GM06990 (cell line): ENCODE measurements at regions not wholly inside any gene's neighbourhood (a gene's known extent, or its start where the extent isn't known, plus 50 kb on each side); places are given as distances from the start of the nearest gene placed in this dataset.
"Not testable (repeated sequence)": the region's sequence is repeated elsewhere in the genome, so short reads cannot be mapped to it uniquely, and the experiment has no call there.

Source experiments
- DNase-seq: peaks from one replicate; pipeline ENCODE4 v3.0.0-alpha.2; 2011; ENCODE audit not compliant: insufficient read length; ENCODE audit errors: extremely low read depth
- H3K27me3 ChIP-seq: replicated peaks from 2 replicates; pipeline ENCODE4 v1.6.0; 2011; ENCODE audit warnings: low read length; ENCODE audit not compliant: control insufficient read depth, insufficient read depth
- H3K36me3 ChIP-seq: 2 replicates; pipeline ENCODE4 v1.5.1; 2011; ENCODE audit warnings: low read length; ENCODE audit not compliant: control insufficient read depth, insufficient read depth
- H3K4me3 ChIP-seq: replicated peaks from 2 replicates; pipeline ENCODE4 v1.5.1; 2011; ENCODE audit warnings: low read depth, mild to moderate bottlenecking, control low read depth, low read length
- TF ChIP-seq, protein P1 (sequence below): IDR thresholded peaks from 2 replicates; pipeline ENCODE4 v1.5.1; 2011; ENCODE audit warnings: low read length, control low read depth, mild to moderate bottlenecking, inconsistent platforms; ENCODE audit not compliant: insufficient read depth, poor library complexity, severe bottlenecking

DNA sequence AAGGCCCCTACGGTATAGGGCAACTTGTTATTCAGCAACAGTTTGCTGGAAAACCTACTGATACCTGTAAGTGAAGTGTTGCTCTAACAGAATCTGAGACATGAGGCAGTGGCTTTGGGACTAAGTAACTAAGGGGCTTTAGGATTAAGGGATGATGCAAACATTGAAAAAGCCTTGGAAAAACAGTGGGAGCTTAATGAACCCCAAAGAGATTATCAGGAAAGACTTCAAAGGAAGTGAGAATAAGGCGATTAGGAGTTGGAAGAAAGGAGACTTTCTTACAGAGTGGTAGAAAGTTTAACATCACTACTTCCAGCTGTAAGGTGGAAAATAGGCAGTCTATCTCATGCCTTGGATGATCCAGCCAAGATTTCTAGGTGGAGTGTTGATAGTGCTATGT is 158.2 kb upstream of the TRIB2 start:
- Histone ChIP-seq H3K27me3 (no peaks in the 10 kb centered on the region), H3K36me3 (no peaks in the 10 kb centered on the region), H3K4me3 (no peak overlapping the region)
- no peak for DNase-seq
- TF ChIP-seq, protein P1, sequence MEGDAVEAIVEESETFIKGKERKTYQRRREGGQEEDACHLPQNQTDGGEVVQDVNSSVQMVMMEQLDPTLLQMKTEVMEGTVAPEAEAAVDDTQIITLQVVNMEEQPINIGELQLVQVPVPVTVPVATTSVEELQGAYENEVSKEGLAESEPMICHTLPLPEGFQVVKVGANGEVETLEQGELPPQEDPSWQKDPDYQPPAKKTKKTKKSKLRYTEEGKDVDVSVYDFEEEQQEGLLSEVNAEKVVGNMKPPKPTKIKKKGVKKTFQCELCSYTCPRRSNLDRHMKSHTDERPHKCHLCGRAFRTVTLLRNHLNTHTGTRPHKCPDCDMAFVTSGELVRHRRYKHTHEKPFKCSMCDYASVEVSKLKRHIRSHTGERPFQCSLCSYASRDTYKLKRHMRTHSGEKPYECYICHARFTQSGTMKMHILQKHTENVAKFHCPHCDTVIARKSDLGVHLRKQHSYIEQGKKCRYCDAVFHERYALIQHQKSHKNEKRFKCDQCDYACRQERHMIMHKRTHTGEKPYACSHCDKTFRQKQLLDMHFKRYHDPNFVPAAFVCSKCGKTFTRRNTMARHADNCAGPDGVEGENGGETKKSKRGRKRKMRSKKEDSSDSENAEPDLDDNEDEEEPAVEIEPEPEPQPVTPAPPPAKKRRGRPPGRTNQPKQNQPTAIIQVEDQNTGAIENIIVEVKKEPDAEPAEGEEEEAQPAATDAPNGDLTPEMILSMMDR = no peak

DNA sequence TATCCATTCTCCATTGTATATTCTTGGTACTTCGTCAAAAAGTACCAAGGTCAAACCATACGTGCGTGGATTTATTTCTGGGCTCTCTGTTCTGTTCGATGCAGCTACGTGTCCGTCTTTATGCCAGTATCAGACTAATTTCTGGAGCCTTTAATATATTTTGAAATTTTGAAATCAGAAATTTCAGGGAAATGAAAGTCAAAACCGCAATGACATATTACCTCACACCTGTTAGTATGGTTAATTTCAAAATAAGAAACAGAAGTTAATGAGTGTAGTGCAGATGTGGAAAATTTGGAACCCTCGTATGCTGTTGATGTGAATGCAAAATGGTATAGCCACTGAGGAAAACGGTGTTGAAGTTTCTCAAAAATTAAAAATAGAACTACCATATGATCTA is 156.1 kb upstream of the TRIB2 start:
- Histone ChIP-seq H3K36me3 (no peaks in the 10 kb centered on the region), H3K27me3 (no peaks in the 10 kb centered on the region), H3K4me3 (no peak overlapping the region)
- peak; percentile 35 for DNase-seq
- TF ChIP-seq, protein P1 = no peak

DNA sequence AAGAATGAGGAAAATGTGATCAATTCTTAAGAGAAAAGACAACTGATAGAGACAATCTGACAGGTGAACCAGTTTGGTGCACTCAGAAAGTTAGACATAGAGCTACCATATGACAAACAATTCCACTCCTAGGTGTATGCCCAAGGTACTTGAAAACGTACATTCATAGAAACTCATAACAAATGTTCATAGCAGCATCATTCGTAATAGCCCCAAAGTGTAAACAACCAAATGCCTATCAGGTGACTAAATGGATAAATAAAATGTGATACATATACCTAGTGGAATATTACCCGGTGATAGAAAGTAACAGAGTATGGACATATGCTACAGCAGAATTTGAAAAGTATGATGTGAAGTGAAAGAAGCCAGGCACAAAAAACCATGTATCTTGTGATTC is 149.3 kb upstream of the TRIB2 start:
- no peak for DNase-seq
- H3K4me3 ChIP-seq = no peak overlapping the region
- TF ChIP-seq, protein P1 = no peak
- no peaks in the 10 kb centered on the region for H3K27me3 ChIP-seq
- no peaks in the 10 kb centered on the region for H3K36me3 ChIP-seq

DNA sequence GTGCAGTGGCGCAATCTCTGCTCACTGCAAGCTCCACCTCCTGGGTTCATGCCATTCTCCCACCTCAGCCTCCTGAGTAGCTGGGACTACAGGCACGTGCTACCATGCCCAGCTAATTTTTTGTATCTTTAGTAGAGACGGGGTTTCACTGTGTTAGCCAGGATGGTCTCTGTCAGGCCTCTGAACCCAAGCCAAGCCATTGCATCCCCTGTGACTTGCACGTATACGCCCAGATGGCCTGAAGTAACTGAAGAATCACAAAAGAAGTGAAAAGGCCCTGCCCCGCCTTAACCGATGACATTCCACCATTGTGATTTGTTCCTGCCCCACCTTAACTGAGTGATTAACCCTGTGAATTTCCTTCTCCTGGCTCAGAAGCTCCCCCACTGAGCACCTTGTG is 147.2 kb upstream of the TRIB2 start:
- not testable (repeated sequence) for H3K27me3 ChIP-seq, H3K36me3 ChIP-seq, DNase-seq, H3K4me3 ChIP-seq

DNA sequence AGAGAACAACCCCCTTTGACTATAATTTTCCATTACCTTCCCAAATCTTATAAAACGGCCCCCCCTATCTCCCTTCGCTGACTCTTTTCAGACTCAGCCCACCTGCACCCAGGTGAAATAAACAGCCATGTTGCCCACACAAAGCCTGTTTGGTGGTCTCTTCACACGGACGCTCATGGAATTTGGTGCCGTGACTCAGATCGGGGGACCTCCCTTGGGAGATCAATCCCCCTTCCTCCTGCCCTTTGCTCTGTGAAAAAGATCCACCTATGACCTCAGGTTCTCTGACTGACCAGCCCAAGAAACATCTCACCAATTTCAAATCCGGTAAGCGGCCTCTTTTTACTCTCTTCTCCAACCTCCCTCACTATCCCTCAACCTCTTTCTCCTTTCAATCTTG is 146.8 kb upstream of the TRIB2 start:
- not testable (repeated sequence) for H3K4me3 ChIP-seq, H3K36me3 ChIP-seq, H3K27me3 ChIP-seq, DNase-seq

DNA sequence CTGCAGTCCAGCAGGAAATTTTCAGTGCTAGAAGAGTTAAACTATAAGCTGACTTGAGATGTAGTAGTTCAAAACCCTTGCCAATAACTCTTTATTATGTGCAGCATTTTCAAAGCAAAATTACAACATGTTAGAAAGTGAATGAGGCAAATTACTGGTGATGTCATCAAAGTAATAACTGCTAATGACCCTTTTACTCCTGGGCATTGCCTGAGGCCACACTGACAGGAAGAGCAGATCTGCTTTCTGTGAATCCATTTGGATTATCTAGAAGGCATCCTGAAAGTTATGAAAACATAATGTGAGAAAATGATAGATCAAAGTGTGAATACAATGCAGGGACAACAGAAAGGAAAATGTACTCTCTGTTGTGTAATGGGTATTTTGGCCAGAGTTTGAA is 139.6 kb upstream of the TRIB2 start:
- TF ChIP-seq, protein P1 = no peak
- no peak overlapping the region for H3K4me3 ChIP-seq
- H3K27me3 ChIP-seq = no peaks in the 10 kb centered on the region
- no peak for DNase-seq
- no peaks in the 10 kb centered on the region for H3K36me3 ChIP-seq

DNA sequence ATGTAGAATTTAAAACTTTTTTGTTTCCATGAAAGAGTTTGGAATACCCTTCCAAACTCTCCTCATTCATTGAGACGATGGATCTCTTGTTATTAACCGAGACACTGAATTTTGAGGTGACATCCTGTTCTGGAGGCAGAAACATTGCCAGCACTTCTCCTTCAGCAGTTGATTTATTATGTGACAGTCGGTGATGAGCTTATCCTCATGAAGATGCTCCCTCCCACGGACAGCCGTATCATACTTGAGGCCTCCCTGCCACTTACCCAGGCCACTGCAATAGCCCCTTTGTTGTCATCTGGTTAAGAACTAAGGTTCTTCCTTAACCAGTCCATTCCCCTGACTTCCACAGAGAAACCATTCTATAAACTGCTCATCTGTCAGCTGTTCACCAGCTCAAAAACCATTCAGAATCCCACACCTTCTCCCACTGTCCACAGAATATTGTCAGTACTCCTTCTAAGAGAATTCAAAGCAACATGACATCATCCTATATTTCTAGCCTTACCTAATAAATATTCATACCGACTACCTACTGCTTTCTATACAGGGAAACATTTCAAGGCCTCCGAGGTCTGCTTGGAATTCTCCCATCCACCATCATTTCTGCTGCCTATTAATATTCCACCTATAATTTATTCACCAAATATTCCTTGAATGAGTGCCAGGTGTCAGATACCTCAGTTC is 139.0 kb upstream of the TRIB2 start:
- no peaks in the 10 kb centered on the region for H3K36me3 ChIP-seq
- H3K27me3 ChIP-seq = no peaks in the 10 kb centered on the region
- no peak for DNase-seq
- H3K4me3 ChIP-seq = no peak overlapping the region
- TF ChIP-seq, protein P1 = no peak
